Liver (tissue), 7 donors: ENCODE measurements at regions not wholly inside any gene's neighbourhood (a gene's known extent, or its start where the extent isn't known, plus 50 kb on each side); places are given as distances from the start of the nearest gene placed in this dataset.

ENCODE experiments used
- DNase-seq: peaks from one replicate; pipeline ENCODE4 v3.0.0-alpha.2; 2017; ENCODE audit warnings: low spot score
- H3K27ac ChIP-seq, 2 donors: one replicate each; pipeline ENCODE4 v1.7.0; 2013; ENCODE audit warnings: inconsistent platforms in 2 of 2, low read length in 2 of 2, control low read depth in 1 of 2, low read depth in 1 of 2, mild to moderate bottlenecking in 1 of 2
- H3K27me3 ChIP-seq, 4 donors: one replicate each; pipeline versions ENCODE4 v1.6.1 to v1.7.0; 2013; ENCODE audit warnings: low read length in 3 of 4, inconsistent platforms in 1 of 4, mild to moderate bottlenecking in 1 of 4, moderate library complexity in 1 of 4; ENCODE audit not compliant: control insufficient read depth in 4 of 4, insufficient read depth in 4 of 4
- H3K36me3 ChIP-seq, 4 donors: one replicate each; pipeline versions ENCODE4 v1.6.1 to v1.7.0; 2013; ENCODE audit warnings: low read length in 3 of 4, mild to moderate bottlenecking in 3 of 4, low read depth in 1 of 4, moderate library complexity in 1 of 4; ENCODE audit not compliant: control insufficient read depth in 4 of 4, insufficient read depth in 3 of 4
- H3K4me1 ChIP-seq, 4 donors: one replicate each; pipeline versions ENCODE4 v1.6.1 to v1.7.0; 2013; ENCODE audit warnings: low read length in 3 of 4, mild to moderate bottlenecking in 3 of 4, moderate library complexity in 1 of 4; ENCODE audit not compliant: control insufficient read depth in 4 of 4, insufficient read depth in 4 of 4
- H3K4me3 ChIP-seq, 3 donors: one replicate each; pipeline versions ENCODE4 v1.6.1 to v1.7.0; 2013; ENCODE audit warnings: low read length in 3 of 3, control low read depth in 1 of 3, low read depth in 1 of 3, mild to moderate bottlenecking in 1 of 3
- H3K9ac ChIP-seq, 2 donors: one replicate each; pipeline ENCODE4 v1.7.0; 2013; ENCODE audit warnings: low read length in 2 of 2, mild to moderate bottlenecking in 2 of 2, moderate library complexity in 2 of 2, control low read depth in 1 of 2, low read depth in 1 of 2
- H3K9me3 ChIP-seq, 4 donors: one replicate each; pipeline versions ENCODE4 v1.6.1 to v1.7.0; 2013; ENCODE audit warnings: low read length in 3 of 4; ENCODE audit not compliant: control insufficient read depth in 4 of 4
- EGR1 ChIP-seq, 2 donors: IDR thresholded peaks; 2 replicates each; pipeline ENCODE4 v1.6.1; 2016 to 2018; ENCODE audit warnings: antibody characterized with exemption in 2 of 2, low read depth in 2 of 2
- FOXA1 ChIP-seq: IDR thresholded peaks from 2 replicates; pipeline ENCODE4 v1.6.1; 2016; ENCODE audit warnings: antibody characterized with exemption
- FOXA2 ChIP-seq: IDR thresholded peaks from 2 replicates; pipeline ENCODE4 v1.6.1; 2016; ENCODE audit warnings: antibody characterized with exemption
- GABPA ChIP-seq, 2 donors: IDR thresholded peaks in 1 of 2; conservative IDR thresholded peaks in 1 of 2; 2 replicates each; pipeline ENCODE4 v1.6.1; 2016; ENCODE audit warnings: antibody characterized with exemption in 2 of 2, mild to moderate bottlenecking in 1 of 2, moderate library complexity in 1 of 2
- HNF4G ChIP-seq: IDR thresholded peaks from 2 replicates; pipeline ENCODE4 v1.6.1; 2016; ENCODE audit warnings: antibody characterized with exemption
- JUND ChIP-seq, 2 donors: IDR thresholded peaks; 2 replicates each; pipeline ENCODE4 v1.6.1; 2016; ENCODE audit warnings: antibody characterized with exemption in 2 of 2
- MAX ChIP-seq: IDR thresholded peaks from 2 replicates; pipeline ENCODE4 v1.6.1; 2016; ENCODE audit warnings: antibody characterized with exemption
- NR2F2 ChIP-seq: IDR thresholded peaks from 2 replicates; pipeline ENCODE4 v1.6.1; 2016; ENCODE audit warnings: antibody characterized with exemption
- RAD21 ChIP-seq, 2 donors: IDR thresholded peaks; 2 replicates each; pipeline ENCODE4 v1.6.1; 2016; ENCODE audit warnings: antibody characterized with exemption in 2 of 2, mild to moderate bottlenecking in 2 of 2
- REST ChIP-seq: IDR thresholded peaks from 2 replicates; pipeline ENCODE4 v1.6.1; 2016; ENCODE audit warnings: antibody characterized with exemption, mild to moderate bottlenecking
- RXRA ChIP-seq, 2 donors: IDR thresholded peaks; 2 replicates each; pipeline ENCODE4 v1.6.1; 2017 to 2018; ENCODE audit warnings: antibody characterized with exemption in 2 of 2, mild to moderate bottlenecking in 1 of 2
- SP1 ChIP-seq: IDR thresholded peaks from 2 replicates; pipeline ENCODE4 v1.6.1; 2018; ENCODE audit warnings: antibody characterized with exemption, mild to moderate bottlenecking
- TAF1 ChIP-seq: conservative IDR thresholded peaks from 2 replicates; pipeline ENCODE4 v1.6.1; 2016; ENCODE audit warnings: antibody characterized with exemption, mild to moderate bottlenecking
- YY1 ChIP-seq: IDR thresholded peaks from 2 replicates; pipeline ENCODE4 v1.6.1; 2016; ENCODE audit warnings: antibody characterized with exemption, mild to moderate bottlenecking
- TF ChIP-seq, protein P1 (sequence below): fragments of 150-350 bp; IDR thresholded peaks from 2 replicates; pipeline ENCODE4 v1.5.1; 2017; ENCODE audit warnings: improper control_type of control experiment, low read depth, low read length; ENCODE audit not compliant: missing input control
- TF ChIP-seq, protein P2 (sequence below): IDR thresholded peaks from 2 replicates; pipeline ENCODE4 v1.6.1; 2016; ENCODE audit warnings: antibody characterized with exemption
- TF ChIP-seq, protein P3 (sequence below): IDR thresholded peaks from 2 replicates; pipeline ENCODE4 v1.6.1; 2016; ENCODE audit warnings: antibody characterized with exemption
- donor health status: healthy.
- donor health status: healthy.
- donor health status: healthy.
- donor health status: healthy.

GRCh38 chr5:40416588-40416987 lies 263.1 kb upstream of the PTGER4 start:
- no peak overlapping the region for H3K9ac ChIP-seq
- H3K9me3 ChIP-seq: no peaks in the 10 kb centered on the region
- no peak overlapping the region for H3K4me3 ChIP-seq
- no peaks in the 10 kb centered on the region for H3K27me3 ChIP-seq
- TF ChIP-seq, protein P1, sequence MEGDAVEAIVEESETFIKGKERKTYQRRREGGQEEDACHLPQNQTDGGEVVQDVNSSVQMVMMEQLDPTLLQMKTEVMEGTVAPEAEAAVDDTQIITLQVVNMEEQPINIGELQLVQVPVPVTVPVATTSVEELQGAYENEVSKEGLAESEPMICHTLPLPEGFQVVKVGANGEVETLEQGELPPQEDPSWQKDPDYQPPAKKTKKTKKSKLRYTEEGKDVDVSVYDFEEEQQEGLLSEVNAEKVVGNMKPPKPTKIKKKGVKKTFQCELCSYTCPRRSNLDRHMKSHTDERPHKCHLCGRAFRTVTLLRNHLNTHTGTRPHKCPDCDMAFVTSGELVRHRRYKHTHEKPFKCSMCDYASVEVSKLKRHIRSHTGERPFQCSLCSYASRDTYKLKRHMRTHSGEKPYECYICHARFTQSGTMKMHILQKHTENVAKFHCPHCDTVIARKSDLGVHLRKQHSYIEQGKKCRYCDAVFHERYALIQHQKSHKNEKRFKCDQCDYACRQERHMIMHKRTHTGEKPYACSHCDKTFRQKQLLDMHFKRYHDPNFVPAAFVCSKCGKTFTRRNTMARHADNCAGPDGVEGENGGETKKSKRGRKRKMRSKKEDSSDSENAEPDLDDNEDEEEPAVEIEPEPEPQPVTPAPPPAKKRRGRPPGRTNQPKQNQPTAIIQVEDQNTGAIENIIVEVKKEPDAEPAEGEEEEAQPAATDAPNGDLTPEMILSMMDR: no peak
- TF ChIP-seq NR2F2 (no peak), TAF1 (no peak), RAD21 (IDR thresholded peaks at IDR 0.05) (no peak), MAX (no peak), HNF4G (no peak), JUND (IDR thresholded peaks at IDR 0.05) (no peak), FOXA1 (no peak), SP1 (no peak)
- H3K4me1 ChIP-seq: no peaks in the 10 kb centered on the region
- no peak overlapping the region for H3K27ac ChIP-seq
- DNase-seq: no peak
- no peaks in the 10 kb centered on the region for H3K36me3 ChIP-seq

- no peaks in the 10 kb centered on the region for H3K4me1 ChIP-seq
- H3K27me3 ChIP-seq: no peaks in the 10 kb centered on the region
- H3K27ac ChIP-seq: no peak overlapping the region
- no peak for DNase-seq
- no peak overlapping the region for H3K4me3 ChIP-seq
- no peaks in the 10 kb centered on the region for H3K36me3 ChIP-seq
- TF ChIP-seq HNF4G (no peak), REST (no peak), RXRA (IDR thresholded peaks at IDR 0.05) (no peak), TAF1 (no peak), MAX (no peak), YY1 (no peak), EGR1 (IDR thresholded peaks at IDR 0.05; ENCODE audit: low read depth in 2 of 2) (no peak), RAD21 (IDR thresholded peaks at IDR 0.05) (no peak), NR2F2 (no peak), GABPA (IDR thresholded peaks at IDR 0.05 in 1 of 2, conservative IDR thresholded peaks at IDR 0.05 in 1 of 2) (no peak), JUND (IDR thresholded peaks at IDR 0.05) (no peak), FOXA2 (no peak)
- TF ChIP-seq, protein P2, sequence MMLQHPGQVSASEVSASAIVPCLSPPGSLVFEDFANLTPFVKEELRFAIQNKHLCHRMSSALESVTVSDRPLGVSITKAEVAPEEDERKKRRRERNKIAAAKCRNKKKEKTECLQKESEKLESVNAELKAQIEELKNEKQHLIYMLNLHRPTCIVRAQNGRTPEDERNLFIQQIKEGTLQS: no peak
- TF ChIP-seq, protein P1: no peak
- TF ChIP-seq, protein P3, sequence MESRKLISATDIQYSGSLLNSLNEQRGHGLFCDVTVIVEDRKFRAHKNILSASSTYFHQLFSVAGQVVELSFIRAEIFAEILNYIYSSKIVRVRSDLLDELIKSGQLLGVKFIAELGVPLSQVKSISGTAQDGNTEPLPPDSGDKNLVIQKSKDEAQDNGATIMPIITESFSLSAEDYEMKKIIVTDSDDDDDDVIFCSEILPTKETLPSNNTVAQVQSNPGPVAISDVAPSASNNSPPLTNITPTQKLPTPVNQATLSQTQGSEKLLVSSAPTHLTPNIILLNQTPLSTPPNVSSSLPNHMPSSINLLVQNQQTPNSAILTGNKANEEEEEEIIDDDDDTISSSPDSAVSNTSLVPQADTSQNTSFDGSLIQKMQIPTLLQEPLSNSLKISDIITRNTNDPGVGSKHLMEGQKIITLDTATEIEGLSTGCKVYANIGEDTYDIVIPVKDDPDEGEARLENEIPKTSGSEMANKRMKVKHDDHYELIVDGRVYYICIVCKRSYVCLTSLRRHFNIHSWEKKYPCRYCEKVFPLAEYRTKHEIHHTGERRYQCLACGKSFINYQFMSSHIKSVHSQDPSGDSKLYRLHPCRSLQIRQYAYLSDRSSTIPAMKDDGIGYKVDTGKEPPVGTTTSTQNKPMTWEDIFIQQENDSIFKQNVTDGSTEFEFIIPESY: no peak
- H3K9me3 ChIP-seq: no peaks in the 10 kb centered on the region
- no peak overlapping the region for H3K9ac ChIP-seq
These were observed 263.6 kb upstream of the PTGER4 start for GRCh38 chr5:40416098-40416497.
